ENCODE measurements at regions not wholly inside any gene's neighbourhood (a gene's known extent, or its start where the extent isn't known, plus 50 kb on each side); places are given as distances from the start of the nearest gene placed in this dataset.

DNA sequence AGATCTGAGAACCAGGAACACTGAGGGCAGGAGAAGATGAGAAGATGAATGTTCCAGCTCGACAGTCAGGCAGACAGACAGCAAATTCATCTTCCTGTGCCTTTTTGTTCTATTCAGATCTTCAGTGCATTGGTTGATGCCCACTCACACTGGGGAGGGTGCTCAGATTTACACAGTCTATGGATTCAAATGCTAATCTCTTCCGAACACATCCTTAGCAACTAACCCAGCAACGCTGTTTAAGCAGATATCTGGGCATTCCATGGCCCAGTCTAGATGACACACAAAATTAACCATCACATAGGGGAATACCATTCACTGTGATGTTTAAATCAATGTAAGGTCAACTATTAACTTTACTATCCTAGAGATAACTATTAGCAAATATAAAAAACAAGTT is 571.9 kb downstream of the NYAP2 start:
- TF ChIP-seq, protein P1, sequence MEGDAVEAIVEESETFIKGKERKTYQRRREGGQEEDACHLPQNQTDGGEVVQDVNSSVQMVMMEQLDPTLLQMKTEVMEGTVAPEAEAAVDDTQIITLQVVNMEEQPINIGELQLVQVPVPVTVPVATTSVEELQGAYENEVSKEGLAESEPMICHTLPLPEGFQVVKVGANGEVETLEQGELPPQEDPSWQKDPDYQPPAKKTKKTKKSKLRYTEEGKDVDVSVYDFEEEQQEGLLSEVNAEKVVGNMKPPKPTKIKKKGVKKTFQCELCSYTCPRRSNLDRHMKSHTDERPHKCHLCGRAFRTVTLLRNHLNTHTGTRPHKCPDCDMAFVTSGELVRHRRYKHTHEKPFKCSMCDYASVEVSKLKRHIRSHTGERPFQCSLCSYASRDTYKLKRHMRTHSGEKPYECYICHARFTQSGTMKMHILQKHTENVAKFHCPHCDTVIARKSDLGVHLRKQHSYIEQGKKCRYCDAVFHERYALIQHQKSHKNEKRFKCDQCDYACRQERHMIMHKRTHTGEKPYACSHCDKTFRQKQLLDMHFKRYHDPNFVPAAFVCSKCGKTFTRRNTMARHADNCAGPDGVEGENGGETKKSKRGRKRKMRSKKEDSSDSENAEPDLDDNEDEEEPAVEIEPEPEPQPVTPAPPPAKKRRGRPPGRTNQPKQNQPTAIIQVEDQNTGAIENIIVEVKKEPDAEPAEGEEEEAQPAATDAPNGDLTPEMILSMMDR (IDR thresholded peaks at IDR 0.05; ENCODE audit: control insufficient read depth, extremely low read depth, insufficient read depth): no peak
- no peak overlapping the region for H3K4me3 ChIP-seq (ENCODE audit: low read depth, low read length)
- no peak for DNase-seq (ENCODE audit: low read depth)

- TF ChIP-seq, protein P1 (IDR thresholded peaks at IDR 0.05; ENCODE audit: control insufficient read depth, extremely low read depth, insufficient read depth): no peak
- no peak overlapping the region for H3K4me3 ChIP-seq (ENCODE audit: low read depth, low read length)
- DNase-seq (ENCODE audit: low read depth): no peak
Observed at GRCh38 chr2:225948903-225949302, 549.4 kb downstream of the NYAP2 start.

GRCh38 chr2:225938991-225939390 is 539.5 kb downstream of the NYAP2 start:
- no peak overlapping the region for H3K4me3 ChIP-seq (ENCODE audit: low read depth, low read length)
- TF ChIP-seq, protein P1 (IDR thresholded peaks at IDR 0.05; ENCODE audit: control insufficient read depth, extremely low read depth, insufficient read depth): no peak
- DNase-seq (ENCODE audit: low read depth): no peak

DNA sequence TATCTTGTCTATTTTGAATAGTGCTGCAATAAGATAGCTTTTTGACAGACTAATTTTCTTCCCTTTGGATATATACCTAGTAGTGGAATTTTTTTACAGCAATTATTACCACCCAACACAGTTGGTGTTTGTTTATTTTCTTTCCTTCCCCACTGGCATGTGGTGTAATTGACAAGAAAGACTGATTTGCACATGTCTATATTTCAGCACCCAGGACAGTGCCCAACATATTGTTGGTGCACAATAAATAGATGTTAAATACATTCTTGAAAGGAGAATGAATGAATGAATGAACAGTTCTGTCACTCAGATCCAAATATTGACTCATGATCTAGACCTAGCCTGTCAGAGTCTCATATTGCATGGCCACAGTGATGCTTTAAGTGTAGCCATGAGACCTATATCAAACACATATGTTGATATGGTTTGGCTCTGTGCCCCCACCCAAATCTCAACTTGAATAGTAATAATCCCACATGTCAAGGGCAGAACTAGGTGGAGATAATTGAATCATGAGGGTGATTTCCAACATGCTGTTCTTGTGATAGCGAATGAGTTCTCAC is 538.2 kb downstream of the NYAP2 start:
- TF ChIP-seq, protein P1 (IDR thresholded peaks at IDR 0.05; ENCODE audit: control insufficient read depth, extremely low read depth, insufficient read depth): no peak
- no peak overlapping the region for H3K4me3 ChIP-seq (ENCODE audit: low read depth, low read length)
- DNase-seq (ENCODE audit: low read depth): no peak

GRCh38 chr2:225932811-225933413 is 533.4 kb downstream of the NYAP2 start:
- TF ChIP-seq, protein P1 (IDR thresholded peaks at IDR 0.05; ENCODE audit: control insufficient read depth, extremely low read depth, insufficient read depth): no peak
- H3K4me3 ChIP-seq (ENCODE audit: low read depth, low read length): no peak overlapping the region
- no peak for DNase-seq (ENCODE audit: low read depth)

DNA sequence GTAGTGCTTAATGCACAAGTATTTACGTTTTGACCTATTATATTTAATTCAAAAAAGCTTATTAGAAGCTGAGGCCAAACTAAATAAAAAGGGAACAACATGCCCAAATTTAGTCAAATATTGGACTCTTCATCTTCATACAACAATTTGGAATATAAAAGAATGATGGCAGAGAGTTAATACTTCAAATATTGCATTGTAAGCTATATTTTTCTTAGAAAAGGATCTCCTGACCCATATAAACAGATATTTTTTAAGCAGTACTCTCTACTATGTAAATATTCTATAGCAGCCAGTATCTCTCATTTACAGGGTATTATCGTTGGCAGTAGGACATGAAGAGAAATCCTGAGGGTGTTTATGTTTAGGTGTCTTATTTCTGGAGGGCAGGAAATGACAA is 531.2 kb downstream of the NYAP2 start:
- H3K4me3 ChIP-seq (ENCODE audit: low read depth, low read length): no peak overlapping the region
- no peak for DNase-seq (ENCODE audit: low read depth)
- TF ChIP-seq, protein P1 (IDR thresholded peaks at IDR 0.05; ENCODE audit: control insufficient read depth, extremely low read depth, insufficient read depth): no peak

Measured in LNCaP clone FGC (cell line).